ENCODE measurements at regions not wholly inside any gene's neighbourhood (a gene's known extent, or its start where the extent isn't known, plus 50 kb on each side); places are given as distances from the start of the nearest gene placed in this dataset.
"Not testable (repeated sequence)": the region's sequence is repeated elsewhere in the genome, so short reads cannot be mapped to it uniquely, and the experiment has no call there.

DNA sequence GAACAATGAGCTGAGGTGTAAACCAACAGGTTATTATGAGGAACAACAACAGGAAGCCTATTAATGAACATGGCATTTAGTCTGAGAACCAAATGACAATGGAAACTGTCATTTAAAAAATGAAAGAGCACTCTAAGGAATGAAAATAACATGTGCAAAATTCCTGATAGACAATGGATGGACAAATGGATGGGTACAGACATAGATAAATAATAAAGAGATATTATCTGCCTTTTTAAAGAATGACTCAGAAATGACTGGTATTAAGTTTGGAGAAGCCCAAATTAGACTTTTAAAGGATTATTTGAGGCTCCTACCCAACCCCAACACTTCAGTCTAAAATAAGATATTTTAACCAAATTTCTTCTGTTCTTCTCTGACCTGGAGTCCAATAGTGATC lies 650.5 kb upstream of the ZNF385D start:
- no peak for DNase-seq

DNA sequence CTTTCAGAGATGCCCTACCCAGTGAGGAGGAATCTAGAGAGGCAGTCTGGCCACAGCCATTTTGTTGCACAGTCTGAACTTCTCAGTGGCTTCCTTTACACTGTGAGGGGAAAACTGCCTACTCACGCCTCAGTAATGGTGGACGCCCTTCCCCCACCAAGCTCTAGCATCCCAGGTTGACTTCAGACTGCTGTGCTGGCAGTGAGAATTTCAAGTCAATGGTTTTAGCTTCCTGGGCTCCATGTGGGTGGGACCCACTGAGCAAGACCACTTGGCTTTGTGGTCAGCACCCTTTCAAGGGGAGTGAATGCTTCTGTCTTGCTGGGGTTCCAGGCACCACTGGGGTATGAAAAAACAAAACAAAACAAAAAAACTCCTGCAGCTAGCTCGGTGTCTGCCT lies 663.2 kb upstream of the ZNF385D start:
- DNase-seq = no peak

DNA sequence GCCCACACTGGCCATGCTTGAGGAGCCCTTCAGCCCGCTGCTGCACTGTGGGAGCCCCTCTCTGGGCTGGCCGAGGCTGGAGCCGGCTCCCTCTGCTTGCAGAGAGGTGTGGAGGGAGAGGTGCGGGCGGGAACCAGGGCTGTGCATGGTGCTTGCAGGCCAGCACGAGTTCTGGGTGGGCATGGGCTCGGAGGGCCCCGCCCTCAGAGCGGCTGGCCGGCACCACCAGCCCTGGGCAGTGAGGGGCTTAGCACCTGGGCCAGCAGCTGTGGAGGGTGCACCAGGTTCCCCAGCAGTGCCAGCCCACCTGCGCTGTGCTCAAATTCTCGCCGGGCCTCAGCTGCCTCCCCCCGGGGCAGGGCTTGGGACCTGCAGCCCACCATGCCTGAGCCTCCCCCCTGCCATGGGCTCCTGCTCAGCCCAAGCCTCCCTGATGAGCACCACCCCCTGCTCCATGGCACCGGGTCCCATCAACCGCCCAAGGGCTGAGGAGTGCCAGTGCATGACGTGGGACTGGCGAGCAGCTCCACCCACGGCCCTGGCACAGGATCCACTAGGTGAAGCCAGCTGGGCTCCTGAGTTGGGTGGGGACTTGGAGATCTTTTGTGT lies 665.9 kb upstream of the ZNF385D start:
- DNase-seq = not testable (repeated sequence)

DNA sequence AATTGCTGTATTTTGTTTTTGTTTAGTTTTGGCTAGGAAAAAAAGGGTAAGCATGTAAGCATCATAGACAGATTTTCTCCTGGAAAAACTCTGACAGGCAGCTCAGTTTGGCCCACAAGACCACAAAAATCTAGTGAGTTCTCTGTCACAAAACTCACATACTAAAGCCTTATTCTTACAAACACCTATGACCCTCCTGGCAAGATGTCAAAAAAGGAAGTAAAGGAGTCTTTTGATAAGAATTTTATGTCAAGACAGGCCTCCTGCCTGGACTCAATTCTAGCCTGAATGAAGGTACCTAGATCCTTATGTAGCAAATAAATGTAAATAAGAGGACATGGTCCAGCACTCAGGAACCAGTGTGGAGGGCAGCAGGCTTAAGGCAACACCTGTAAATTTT lies 668.3 kb upstream of the ZNF385D start:
- DNase-seq = no peak

DNA sequence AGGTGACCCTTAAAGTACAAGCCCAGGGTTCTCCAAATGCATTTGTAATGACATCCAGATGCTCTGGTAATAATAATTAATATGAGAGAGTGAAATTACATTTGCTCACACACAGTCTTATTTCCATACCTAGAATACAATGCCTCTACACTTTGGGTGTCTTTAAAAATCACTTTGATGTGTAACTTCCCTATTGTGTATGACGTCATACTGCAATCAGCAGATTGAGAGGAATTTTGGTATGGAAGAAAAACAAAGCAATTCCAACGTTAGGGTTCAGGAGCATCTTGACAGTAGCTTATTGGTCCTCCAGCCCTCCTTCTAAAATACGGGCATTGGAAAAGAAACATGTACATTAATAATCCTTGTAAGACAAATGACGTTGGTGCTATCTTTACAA lies 670.6 kb upstream of the ZNF385D start:
- no peak for DNase-seq

DNA sequence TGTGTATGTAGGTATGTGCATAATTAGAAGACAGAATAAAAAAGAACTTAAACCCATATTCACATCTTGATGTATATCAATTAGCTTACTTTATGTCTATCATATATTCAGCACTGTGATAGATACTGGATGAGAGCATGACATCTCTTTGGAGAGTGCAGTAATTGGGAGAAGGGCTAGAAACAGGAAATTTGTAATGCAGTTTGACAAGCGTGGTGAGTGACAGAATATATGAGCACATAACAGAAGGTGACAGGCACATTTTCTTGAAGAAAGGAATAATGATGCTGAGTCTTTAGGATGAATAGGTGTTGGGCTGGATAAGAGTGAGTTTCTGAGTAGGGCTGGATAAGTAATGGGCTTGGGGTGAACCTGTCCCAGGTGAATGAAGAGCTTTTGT lies 680.3 kb upstream of the ZNF385D start:
- DNase-seq = no peak

DNA sequence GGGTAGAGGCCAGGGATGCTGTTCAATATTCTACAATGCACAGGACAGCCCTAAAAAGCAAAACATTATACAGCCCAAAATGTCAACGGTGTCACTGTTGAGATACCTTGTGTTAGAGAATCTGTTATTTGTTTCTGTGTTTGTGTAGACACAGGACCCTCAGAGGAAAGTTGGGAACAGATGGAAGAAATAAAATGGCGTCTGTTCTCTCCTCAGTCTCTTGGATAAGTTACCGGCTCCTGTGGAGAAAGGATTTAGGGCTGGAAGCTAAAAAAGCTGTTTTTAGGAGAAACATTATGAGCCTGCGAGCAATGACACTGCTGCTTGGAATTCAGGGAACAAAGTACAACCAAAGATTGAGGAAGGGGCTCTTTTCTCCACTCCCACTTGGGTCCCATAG lies 688.6 kb upstream of the ZNF385D start:
- DNase-seq = no peak

DNA sequence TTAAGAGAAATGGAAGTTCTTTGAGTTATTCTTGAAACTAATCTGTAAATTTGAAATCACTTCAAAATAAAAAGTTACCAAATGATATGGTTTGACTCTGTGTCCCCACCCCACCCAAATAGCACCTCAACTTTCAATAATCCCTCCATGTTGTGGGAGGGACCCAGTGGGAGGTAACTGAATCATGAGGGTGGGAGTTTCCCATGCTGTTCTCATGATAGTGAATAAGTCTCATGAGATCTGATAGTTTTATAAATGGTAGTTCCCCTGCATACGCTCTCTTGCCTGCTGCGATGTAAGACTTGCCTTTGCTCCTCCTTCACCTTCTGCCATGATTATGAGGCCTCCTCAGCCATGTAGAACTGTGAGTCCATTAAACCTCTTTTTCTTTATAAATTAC lies 690.7 kb upstream of the ZNF385D start:
- no peak for DNase-seq

DNA sequence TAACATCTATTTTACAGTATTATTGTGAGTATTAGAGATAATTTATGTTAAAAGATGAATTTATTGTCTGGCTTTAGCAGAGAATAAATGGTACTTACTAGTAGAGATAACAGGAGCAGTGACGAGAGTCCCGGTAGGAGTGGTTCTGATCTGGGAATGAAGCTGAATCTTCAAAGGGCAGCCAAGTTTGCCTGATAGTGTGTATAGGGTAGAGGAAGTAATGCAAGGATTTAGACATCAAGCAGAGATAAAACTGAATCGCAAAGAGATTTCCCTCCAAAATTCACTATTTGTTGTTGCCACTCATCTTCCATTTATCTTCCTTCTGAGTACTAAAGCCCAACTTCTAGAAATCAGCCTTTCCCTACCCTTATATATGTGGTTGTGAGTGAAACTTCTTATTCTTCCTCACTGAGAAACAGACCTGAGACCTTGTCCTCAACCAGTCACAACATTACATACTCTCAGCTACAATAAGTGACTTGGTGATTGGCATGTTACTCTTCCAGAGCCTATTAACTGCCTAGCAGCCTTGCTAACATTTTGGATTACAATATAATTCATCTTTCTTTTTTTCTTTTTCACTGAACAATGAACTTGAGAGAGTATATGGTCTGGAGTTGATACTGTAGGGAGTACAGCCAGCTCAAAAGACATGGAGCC lies 692.7 kb upstream of the ZNF385D start:
- DNase-seq = no peak

DNA sequence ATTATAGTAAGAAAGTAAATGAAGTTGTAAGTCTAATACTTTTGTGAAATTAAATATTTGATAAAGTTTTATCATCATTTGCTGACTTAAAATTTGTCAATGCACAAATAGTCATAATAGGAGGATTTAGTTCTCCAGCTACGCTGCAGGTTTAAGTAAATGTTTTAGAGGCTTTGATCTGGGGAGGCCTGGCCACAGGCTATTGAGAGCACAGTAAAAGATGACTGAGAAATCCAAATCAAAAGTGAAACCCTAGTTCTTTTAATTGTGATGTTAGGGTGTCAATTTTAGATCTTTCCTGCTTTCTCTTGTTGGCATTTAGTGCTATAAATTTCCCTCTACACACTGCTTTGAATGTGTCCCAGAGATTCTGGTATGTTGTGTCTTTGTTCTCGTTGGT lies 694.3 kb upstream of the ZNF385D start:
- not testable (repeated sequence) for DNase-seq

DNA sequence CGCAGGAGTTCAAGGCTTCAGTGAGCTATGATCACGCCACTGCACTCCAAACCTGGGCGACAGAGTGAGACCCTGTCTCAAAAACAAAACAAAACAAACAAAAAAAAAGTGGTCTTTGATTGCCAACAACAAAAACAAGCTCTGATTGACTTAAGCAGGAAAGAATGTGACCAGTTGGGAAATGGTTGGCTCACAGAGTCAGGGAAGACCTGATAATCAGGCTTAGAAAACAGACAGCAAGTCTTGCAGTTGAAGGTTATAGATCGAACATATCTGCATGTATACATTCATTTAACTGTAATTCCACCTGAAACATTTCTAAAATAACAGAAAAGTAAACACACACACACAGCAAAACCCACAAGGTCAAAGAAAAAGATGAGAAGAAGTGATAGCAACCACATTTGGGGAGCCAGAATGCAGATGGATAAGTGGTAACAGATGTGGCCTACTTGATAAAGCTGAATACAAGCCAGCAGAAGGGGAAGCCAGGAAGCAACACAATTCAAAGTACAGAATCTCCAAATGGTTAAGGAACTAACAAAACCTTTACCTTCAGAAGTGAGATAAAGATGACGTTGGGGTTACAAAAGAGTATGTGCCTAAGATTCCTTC lies 699.9 kb upstream of the ZNF385D start:
- DNase-seq = no peak

DNA sequence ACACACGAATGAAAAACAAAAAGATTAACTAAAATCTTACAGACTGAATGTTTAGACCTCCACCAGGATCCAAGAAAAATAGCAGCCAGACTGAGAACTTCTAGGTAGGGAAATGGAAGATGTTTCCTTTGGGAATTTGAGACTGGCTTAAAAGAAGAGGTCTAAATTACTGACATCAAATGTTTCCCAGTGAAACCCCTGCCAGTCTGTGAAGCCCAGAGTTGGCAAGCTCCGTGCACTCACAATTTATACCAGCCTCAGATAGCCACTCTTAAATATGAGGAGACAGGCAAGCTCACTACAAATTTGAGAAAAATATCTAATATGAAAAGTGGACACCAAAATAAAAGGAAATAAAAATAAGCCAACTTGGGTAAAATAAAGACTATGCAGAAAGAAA lies 700.5 kb upstream of the ZNF385D start:
- DNase-seq = no peak

DNA sequence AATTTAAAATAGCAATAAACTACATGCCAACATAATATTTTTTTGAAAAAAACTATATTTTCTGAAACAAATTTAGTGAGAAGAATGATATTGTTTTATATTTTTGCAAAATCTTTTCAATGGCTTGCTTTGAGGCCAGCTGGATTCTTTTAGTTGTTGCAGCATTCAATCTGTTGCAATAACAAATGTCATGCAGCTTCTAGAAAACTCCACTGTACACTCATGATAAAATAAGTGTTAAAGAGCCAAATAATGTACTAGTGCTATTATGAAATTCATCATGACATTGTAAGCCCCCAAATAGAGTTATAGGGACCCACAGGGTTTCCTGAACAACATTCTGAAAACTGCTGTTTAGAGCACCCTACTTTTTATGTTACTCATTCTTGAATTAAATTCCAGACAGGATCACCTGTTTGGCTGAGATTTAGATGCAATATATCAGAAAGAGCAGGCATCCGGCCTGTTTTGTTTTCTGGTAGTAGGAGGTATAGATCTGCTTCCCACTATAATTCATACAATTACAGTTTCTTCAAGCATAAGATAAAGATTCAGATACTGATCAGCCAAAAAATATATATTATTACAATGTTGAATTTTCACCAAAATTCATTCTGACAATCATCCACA lies 703.0 kb upstream of the ZNF385D start:
- DNase-seq = no peak

DNA sequence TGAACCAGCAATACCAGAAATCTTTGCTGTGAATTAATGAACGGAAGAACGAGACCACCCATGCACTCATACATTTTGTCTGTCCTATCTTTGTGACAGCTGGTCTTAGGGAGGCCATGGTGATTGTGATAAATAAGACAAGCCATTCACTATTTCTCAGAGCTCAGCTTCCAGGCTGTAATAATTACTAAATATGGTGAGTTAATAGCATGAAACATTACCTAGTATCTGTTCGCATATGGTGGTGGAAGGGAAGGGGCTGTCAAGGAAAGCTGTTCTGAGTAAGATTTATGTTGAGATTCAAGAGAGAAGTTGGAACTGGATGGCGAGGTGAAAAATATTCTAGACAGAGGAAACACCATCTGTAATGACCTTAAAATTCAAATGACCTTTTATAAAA lies 719.0 kb upstream of the ZNF385D start:
- no peak for DNase-seq

DNA sequence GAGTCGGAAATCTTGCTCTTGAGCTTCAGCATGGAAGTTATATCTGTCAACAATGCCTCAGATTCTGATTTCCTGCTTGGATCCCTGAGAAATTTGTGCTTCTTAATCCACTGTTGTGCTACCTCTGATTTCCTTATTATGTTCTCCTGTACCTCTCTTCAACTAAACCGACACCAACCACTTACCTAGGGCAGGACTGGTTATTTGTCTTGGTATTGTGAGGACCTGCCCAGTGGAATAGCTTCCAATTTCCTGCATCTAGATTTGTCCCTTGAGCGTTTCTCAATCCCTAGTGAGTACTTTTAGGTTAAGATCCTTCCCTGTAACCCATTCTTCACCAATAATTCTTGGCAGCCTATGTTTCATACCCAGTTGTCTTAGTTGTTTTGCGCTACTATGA lies 720.5 kb upstream of the ZNF385D start:
- no peak for DNase-seq

DNA sequence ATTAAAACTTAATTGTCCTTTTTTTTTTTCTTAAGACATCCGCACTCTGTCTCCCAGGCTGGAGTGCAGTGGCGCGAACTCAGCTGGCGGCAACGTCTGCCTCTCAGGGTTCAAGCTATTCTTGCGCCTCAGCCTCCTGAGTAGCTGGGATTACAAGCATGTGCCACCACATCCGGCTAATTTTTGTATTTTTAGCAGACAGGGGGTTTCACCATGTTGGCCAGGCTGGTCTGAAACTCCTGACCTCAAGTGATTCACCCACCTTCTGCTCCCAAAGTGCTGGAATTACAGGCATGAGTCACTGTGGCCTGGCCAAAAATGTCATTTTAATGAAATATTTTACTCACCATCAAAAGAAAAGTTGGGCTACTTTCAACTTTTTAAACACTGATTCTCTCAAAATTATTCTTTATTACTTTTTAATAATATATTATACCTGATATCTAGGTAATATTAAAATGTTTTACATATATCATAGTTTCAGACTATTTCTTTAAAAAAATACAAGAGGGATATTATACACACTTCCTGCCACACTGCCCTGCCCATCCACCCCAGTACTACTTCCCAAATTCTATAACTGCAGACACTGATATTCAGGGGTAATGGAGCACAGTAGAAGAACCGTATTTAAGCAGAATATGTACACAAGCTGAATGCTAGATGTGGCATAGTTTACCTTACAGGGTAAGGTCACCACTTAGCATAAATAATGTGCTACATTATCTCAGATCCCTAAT lies 723.9 kb upstream of the ZNF385D start:
- DNase-seq = no peak

DNA sequence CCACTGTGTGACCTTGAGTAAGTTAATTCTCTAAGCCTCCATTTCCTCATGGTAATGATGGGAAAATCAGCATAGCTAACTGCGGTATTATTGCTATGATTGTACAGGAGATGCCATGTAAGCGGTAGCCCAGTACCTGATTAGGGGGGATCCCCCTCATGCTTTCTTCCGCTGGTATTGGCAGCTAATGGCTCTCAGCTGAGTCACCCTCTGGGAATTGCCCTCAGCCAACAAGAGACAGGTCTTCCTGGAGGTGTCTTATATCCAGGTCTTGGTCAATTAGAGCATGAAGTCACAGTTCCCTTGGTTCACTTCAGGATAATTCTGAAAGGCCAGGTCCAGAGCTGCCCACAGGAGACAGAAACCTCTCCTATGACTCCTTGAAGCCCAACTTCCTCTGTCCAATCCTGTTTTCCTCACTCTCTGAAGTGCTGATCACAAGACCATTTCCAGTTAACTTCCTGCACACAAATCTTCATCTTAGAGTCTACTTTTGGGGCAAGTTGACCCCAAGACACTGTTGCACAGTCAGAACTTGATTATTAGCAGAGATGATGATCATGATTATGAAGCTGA lies 724.7 kb upstream of the ZNF385D start:
- no peak for DNase-seq

DNA sequence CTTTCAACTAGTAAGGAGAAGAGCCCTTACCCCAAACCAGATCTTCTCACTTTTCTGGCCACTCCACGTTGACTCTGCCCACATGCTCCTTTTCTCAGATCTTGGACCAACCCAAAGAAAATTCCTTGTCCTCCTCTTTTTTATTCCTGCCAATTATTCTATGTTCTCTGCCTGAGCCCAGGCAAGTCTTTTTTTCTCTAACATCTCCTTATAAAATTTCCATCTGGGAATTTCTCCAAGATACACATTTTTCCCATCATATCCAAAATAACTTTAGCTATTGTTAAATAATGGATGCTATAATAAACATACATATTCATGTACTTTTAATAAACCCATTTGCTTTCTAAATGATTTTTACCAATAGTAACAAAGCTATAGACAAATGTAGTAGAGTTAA lies 726.0 kb upstream of the ZNF385D start:
- DNase-seq = no peak

DNA sequence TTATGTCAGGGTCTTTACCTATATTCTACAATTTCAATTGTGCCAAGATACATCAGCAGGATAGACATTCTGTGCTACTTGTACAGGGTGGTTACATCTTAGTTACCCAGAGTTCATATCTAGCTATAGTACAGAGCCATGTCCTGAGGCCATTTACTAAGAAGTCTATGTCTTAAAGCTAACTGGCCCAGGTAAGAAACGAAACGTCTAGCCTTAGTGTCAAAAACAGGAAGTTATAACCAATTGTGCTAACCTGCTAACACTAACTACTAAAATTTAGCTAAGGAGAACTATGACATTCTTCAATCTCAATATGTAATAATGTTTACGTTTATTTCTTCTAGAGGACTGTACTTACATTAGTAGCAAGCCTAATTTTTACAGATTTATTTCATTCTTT lies 717.2 kb upstream of the UBE2E2 start:
- DNase-seq = no peak

DNA sequence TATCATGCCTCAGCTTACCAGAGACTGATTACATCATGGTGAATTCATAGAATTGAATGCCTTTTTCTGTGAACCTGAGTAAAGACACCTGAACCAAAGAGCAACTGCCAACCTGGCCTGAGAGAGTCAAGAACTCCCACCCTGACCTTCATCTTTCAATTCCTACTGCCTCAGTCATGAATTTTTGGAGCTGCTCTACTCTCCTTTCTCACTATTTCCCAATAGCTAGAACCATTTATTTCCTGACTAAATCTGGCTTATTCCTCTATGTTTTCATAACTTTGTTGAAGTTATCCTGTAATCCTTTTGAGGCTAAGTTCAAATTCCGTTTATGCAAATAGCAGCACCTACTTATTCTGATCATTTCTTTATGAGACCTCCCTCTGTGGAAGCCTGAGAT lies 712.4 kb upstream of the UBE2E2 start:
- DNase-seq = no peak

DNA sequence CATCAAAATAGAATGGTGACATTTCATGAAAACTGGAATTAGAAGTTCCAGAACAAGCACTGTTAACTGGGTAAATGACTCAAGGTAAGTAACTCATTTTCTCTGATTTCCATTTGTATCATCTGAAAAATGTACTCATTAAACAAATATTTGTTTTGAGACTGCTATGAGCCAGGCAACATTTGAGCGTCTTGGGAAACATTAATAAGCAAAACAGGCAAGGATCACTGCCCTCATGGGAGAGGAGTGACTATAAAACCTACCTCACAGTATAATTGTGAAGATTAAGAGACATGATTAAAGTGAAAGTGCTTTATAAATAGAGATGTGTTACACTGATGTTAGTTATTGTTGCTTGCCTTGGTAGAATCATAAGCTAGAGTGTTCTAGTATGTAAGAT lies 711.8 kb upstream of the UBE2E2 start:
- DNase-seq = no peak

DNA sequence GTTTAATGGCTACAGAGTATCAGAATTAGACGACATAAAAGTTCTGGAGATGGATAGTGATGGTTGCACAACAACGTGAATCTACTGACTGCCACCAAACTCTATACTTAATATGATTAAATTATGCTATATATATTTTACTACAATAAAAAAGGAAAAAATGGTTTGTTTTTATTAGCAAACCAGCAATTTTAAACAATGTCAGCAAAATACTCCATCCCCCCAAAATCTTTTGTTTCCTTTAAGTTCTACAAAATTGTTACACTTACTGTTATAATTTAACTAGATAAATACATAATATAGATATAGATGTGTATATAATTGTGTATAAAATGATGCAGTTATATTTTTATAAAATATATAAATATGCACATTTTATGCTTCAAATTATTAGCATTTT lies 710.8 kb upstream of the UBE2E2 start:
- no peak for DNase-seq

DNA sequence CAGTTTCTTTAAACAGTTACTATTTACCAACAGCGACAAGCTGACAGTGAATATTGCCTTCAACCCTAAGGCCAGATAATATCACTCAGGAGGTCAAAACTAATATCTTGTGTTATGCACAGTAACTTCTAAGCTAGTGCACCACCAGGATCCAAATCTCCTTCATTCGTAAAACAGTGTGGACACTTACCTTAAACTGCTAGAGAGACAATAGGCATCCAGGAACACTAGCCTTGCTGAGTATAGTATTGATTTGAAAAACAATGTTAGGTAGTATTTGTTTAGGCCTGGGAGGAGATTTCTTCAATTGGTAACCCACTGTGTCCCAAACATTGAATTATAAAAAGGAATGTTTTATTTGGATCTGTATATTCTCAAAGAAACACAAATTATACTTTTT lies 707.9 kb upstream of the UBE2E2 start:
- no peak for DNase-seq
